Esophagus squamous epithelium (tissue), 5 donors: ENCODE measurements at regions not wholly inside any gene's neighbourhood (a gene's known extent, or its start where the extent isn't known, plus 50 kb on each side); places are given as distances from the start of the nearest gene placed in this dataset.

Experiments used
- DNase-seq: peaks from one replicate; lab custom pipeline; 2025; lab: John Stamatoyannopoulos, UW
- H3K27ac ChIP-seq, 4 donors: fragments of 200-600 bp; sonication (generic); one replicate each; pipeline ENCODE4 v1.5.1; 2016 to 2019; ENCODE audit warnings: mild to moderate bottlenecking in 1 of 4
- H3K27me3 ChIP-seq, 4 donors: fragments of 200-600 bp; sonication (generic); 1 replicate in 3 of 4; 2 replicates in 1 of 4; pipeline versions ENCODE4 v1.5.1 to v1.6.0; 2017 to 2021; ENCODE audit warnings: antibody characterized with exemption in 1 of 4
- H3K36me3 ChIP-seq, 3 donors: fragments of 200-600 bp; sonication (generic); one replicate each; pipeline ENCODE4 v1.5.1; 2016 to 2019
- H3K4me1 ChIP-seq, 3 donors: fragments of 200-600 bp; sonication (generic); one replicate each; pipeline ENCODE4 v1.5.1; 2017 to 2019
- H3K4me3 ChIP-seq, 4 donors: fragments of 200-600 bp; sonication (generic); 1 replicate in 3 of 4; 2 replicates in 1 of 4; pipeline ENCODE4 v1.5.1; 2016 to 2019; ENCODE audit warnings: mild to moderate bottlenecking in 2 of 4, moderate library complexity in 1 of 4
- H3K9me3 ChIP-seq, 3 donors: fragments of 200-600 bp; sonication (generic); one replicate each; pipeline ENCODE4 v1.5.1; 2016 to 2019
- CTCF ChIP-seq, 6 experiments: fragments of 450-650 bp in 4 of 6; fragments of 200-600 bp in 2 of 6; sonication (generic) in 2 of 6; IDR thresholded peaks; one replicate each; pipeline ENCODE4 v1.5.1; 2016 to 2019; ENCODE audit warnings: antibody characterized with exemption in 6 of 6, mild to moderate bottlenecking in 4 of 6, moderate library complexity in 4 of 6
- POLR2A ChIP-seq, 4 donors: fragments of 450-650 bp; IDR thresholded peaks; one replicate each; pipeline ENCODE4 v1.6.1; 2017; ENCODE audit warnings: antibody characterized with exemption in 4 of 4, mild to moderate bottlenecking in 4 of 4, moderate library complexity in 3 of 4
- WGBS, 2 donors: methylation state at CpG; one replicate each; pipeline ENCODE4 v1.1.5; 2018; 5-methylcytosine and 5-hydroxymethylcytosine counted together
- intact Hi-C: fragments of 100-400 bp; cut with DNase I; formaldehyde crosslinking; loops from one replicate; pipeline ENCODE4 v1.15.0; 2022
- donor health status: DM: yes; HTN: yes; CAD: no.

- no peaks in the 10 kb centered on the region for H3K36me3 ChIP-seq
- WGBS, 2 donors: 64 to 71% methylated on average over 2 of the region's 2 CpGs
- no peak for TF ChIP-seq CTCF (IDR thresholded peaks at IDR 0.05)
- no peak for TF ChIP-seq POLR2A (IDR thresholded peaks at IDR 0.05)
- H3K27ac ChIP-seq: no peak overlapping the region
- no peak for DNase-seq
- no peaks in the 10 kb centered on the region for H3K4me1 ChIP-seq
- no peaks in the 10 kb centered on the region for H3K27me3 ChIP-seq
- intact Hi-C loops: no loop called here
- no peaks in the 10 kb centered on the region for H3K9me3 ChIP-seq
- H3K4me3 ChIP-seq: no peak overlapping the region
Observed at GRCh38 chr5:88390481-88390880, 121.8 kb upstream of the TMEM161B start.

GRCh38 chr5:88390096-88390441, 121.4 kb upstream of the TMEM161B start:
- WGBS, 2 donors: 33 to 49% methylated on average over 6 of the region's 6 CpGs
- Histone ChIP-seq H3K4me1 (no peaks in the 10 kb centered on the region), H3K27me3 (no peaks in the 10 kb centered on the region), H3K4me3 (no peak overlapping the region), H3K27ac (no peak overlapping the region), H3K9me3 (no peaks in the 10 kb centered on the region), H3K36me3 (no peaks in the 10 kb centered on the region)
- no peak for TF ChIP-seq POLR2A (IDR thresholded peaks at IDR 0.05)
- TF ChIP-seq CTCF (IDR thresholded peaks at IDR 0.05): no peak
- no peak for DNase-seq
- intact Hi-C loops: no loop called here

- no peaks in the 10 kb centered on the region for H3K4me1 ChIP-seq
- no peaks in the 10 kb centered on the region for H3K36me3 ChIP-seq
- intact Hi-C loops: no loop called here
- no peak overlapping the region for H3K27ac ChIP-seq
- TF ChIP-seq CTCF (IDR thresholded peaks at IDR 0.05) (no peak), POLR2A (IDR thresholded peaks at IDR 0.05) (no peak)
- no peak overlapping the region for H3K4me3 ChIP-seq
- WGBS, 2 donors: 60% methylated on average over 4 of the region's 4 CpGs
- no peaks in the 10 kb centered on the region for H3K9me3 ChIP-seq
- no peaks in the 10 kb centered on the region for H3K27me3 ChIP-seq
- DNase-seq: no peak
Observed at GRCh38 chr5:88389338-88390095, 120.9 kb upstream of the TMEM161B start.

GRCh38 chr5:88388476-88389337, 120.1 kb upstream of the TMEM161B start:
- no peak for TF ChIP-seq POLR2A (IDR thresholded peaks at IDR 0.05)
- no peak for TF ChIP-seq CTCF (IDR thresholded peaks at IDR 0.05)
- Histone ChIP-seq H3K27ac (no peak overlapping the region), H3K4me1 (no peaks in the 10 kb centered on the region), H3K9me3 (no peaks in the 10 kb centered on the region), H3K27me3 (no peaks in the 10 kb centered on the region), H3K4me3 (no peak overlapping the region), H3K36me3 (no peaks in the 10 kb centered on the region)
- WGBS, 2 donors: 57 to 67% methylated on average over 7 of the region's 7 CpGs
- no peak for DNase-seq
- intact Hi-C loops: no loop called here

GRCh38 chr5:88384886-88385285, 116.2 kb upstream of the TMEM161B start:
- H3K9me3 ChIP-seq: no peaks in the 10 kb centered on the region
- H3K27ac ChIP-seq: no peak overlapping the region
- no peak for TF ChIP-seq POLR2A (IDR thresholded peaks at IDR 0.05)
- no peak for TF ChIP-seq CTCF (IDR thresholded peaks at IDR 0.05)
- intact Hi-C loops: no loop called here
- H3K4me3 ChIP-seq: no peak overlapping the region
- DNase-seq: no peak
- H3K4me1 ChIP-seq: no peaks in the 10 kb centered on the region
- WGBS, 2 donors: 61 to 67% methylated on average over 4 of the region's 4 CpGs
- no peaks in the 10 kb centered on the region for H3K36me3 ChIP-seq
- no peaks in the 10 kb centered on the region for H3K27me3 ChIP-seq
